ENCODE measurements at regions not wholly inside any gene's neighbourhood (a gene's known extent, or its start where the extent isn't known, plus 50 kb on each side); places are given as distances from the start of the nearest gene placed in this dataset.
A peak's percentile ranks its signal among the peaks of the same experiment; 100 is the strongest.

- DNase-seq (ENCODE audit: extremely low spot score) = no peak
- TF ChIP-seq, protein P1, sequence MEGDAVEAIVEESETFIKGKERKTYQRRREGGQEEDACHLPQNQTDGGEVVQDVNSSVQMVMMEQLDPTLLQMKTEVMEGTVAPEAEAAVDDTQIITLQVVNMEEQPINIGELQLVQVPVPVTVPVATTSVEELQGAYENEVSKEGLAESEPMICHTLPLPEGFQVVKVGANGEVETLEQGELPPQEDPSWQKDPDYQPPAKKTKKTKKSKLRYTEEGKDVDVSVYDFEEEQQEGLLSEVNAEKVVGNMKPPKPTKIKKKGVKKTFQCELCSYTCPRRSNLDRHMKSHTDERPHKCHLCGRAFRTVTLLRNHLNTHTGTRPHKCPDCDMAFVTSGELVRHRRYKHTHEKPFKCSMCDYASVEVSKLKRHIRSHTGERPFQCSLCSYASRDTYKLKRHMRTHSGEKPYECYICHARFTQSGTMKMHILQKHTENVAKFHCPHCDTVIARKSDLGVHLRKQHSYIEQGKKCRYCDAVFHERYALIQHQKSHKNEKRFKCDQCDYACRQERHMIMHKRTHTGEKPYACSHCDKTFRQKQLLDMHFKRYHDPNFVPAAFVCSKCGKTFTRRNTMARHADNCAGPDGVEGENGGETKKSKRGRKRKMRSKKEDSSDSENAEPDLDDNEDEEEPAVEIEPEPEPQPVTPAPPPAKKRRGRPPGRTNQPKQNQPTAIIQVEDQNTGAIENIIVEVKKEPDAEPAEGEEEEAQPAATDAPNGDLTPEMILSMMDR (IDR thresholded peaks at IDR 0.05; ENCODE audit: control extremely low read depth, extremely low read depth, low read depth, missing control alignments) = peak; percentile 26
- CTCF ChIA-PET = interaction anchor here (1.5 kb wide), 1 partner anchor 320 kb away, joined by 5 read pairs; no protein-coding TSS in a partner anchor
- POLR2A ChIA-PET = no interaction called here
Measured at GRCh38 chr16:19980632-19981265, 92.9 kb downstream of the GPR139 start.

DNA sequence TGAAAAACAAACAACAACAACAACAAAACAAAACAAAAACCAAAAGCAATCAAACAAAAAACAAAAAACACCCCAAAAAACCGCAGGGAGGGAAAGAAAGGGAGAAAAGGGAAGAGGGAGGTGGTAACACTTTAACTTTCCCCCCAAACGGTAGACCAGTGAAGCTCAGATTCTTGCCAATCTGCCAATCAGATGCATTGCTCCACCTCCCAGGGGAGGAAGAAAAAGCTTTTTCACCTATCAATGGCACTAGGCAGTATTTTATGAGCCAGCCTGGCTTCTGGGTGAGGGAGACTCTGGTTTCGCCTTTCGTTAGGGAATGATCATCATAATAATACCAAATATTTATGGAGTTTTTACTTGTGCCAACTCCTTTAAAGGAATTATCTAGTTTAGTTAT is 94.1 kb downstream of the GPR139 start:
- DNase-seq (ENCODE audit: extremely low spot score) = no peak
- POLR2A ChIA-PET = no interaction called here
- CTCF ChIA-PET = no interaction called here
- TF ChIP-seq, protein P1 (IDR thresholded peaks at IDR 0.05; ENCODE audit: control extremely low read depth, extremely low read depth, low read depth, missing control alignments) = no peak

GRCh38 chr16:19974607-19975006 is 90.0 kb upstream of the GPRC5B start:
- POLR2A ChIA-PET = no interaction called here
- TF ChIP-seq, protein P1 (IDR thresholded peaks at IDR 0.05; ENCODE audit: control extremely low read depth, extremely low read depth, low read depth, missing control alignments) = no peak
- DNase-seq (ENCODE audit: extremely low spot score) = no peak
- CTCF ChIA-PET = no interaction called here

DNA sequence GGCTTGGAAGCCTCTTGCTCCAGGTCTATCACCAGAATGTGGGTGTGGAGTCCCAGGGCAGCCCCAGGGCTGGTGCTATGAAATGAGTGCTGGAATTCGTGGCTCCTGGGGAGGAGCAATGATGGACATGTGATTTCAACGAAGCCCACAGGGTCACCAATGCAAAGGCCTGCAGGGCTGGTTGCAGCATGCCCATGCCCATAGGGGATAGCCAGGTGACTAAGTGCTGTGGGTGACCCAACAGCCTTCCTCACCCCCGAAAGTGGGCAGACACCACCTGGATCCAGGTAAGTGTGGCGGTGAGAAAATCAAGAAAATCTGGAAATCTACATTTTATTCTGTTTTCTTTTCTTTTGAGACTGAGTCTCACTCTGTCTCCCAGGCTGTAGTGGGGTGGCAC is 87.5 kb upstream of the GPRC5B start:
- DNase-seq (ENCODE audit: extremely low spot score) = no peak
- TF ChIP-seq, protein P1 (IDR thresholded peaks at IDR 0.05; ENCODE audit: control extremely low read depth, extremely low read depth, low read depth, missing control alignments) = no peak
- ChIA-PET CTCF (no interaction called here), POLR2A (no interaction called here)

- POLR2A ChIA-PET = no interaction called here
- TF ChIP-seq, protein P1 (IDR thresholded peaks at IDR 0.05; ENCODE audit: control extremely low read depth, extremely low read depth, low read depth, missing control alignments) = no peak
- no peak for DNase-seq (ENCODE audit: extremely low spot score)
- CTCF ChIA-PET = no interaction called here
Measured at GRCh38 chr16:19968891-19969683, 84.4 kb upstream of the GPRC5B start.

- CTCF ChIA-PET = no interaction called here
- DNase-seq (ENCODE audit: extremely low spot score) = no peak
- POLR2A ChIA-PET = no interaction called here
- TF ChIP-seq, protein P1 (IDR thresholded peaks at IDR 0.05; ENCODE audit: control extremely low read depth, extremely low read depth, low read depth, missing control alignments) = no peak
Measured at GRCh38 chr16:19967963-19968362, 83.3 kb upstream of the GPRC5B start.

Measured in GM10248 (cell line).